IMR-90 (cell line): ENCODE measurements at regions not wholly inside any gene's neighbourhood (a gene's known extent, or its start where the extent isn't known, plus 50 kb on each side); places are given as distances from the start of the nearest gene placed in this dataset.

Experiments used
- ATAC-seq: fragments of 200-7000 bp; cut with Tn5 transposase; 2 replicates; pipeline ENCODE4 v1.9.1; 2020; ENCODE audit warnings: low read depth, mild to moderate bottlenecking, moderate library complexity
- BruUV-seq: library from RNA; stranded (reverse); fragments of 400-500 nt; replicated peaks from 2 replicates; lab custom pipeline; 2021; lab: Mats Ljungman, UMichigan
- CTCF ChIA-PET: fragments of 300-600 bp; formaldehyde crosslinking; extraction: SDS; loops from one replicate; lab custom pipeline; 2021; ENCODE audit warnings: antibody characterized with exemption; lab: Yijun Ruan, JAX
- POLR2A ChIA-PET: fragments of 300-600 bp; sonication (Branson Sonifier 250); formaldehyde crosslinking; loops from one replicate; lab custom pipeline; 2022; ENCODE audit warnings: antibody characterized with exemption; ENCODE audit not compliant: unreplicated experiment; lab: Charles Lee
- DNase-seq: peaks from one replicate; pipeline ENCODE4 v3.0.0; 2013
- H2AFZ ChIP-seq: replicated peaks from 2 replicates; pipeline ENCODE3; 2013; ENCODE audit warnings: low read length, mild to moderate bottlenecking; ENCODE audit not compliant: poor library complexity
- H2AK5ac ChIP-seq: 2 replicates; pipeline ENCODE4 v1.6.1; 2013; ENCODE audit warnings: low read depth, low read length, inconsistent platforms
- H2AK9ac ChIP-seq: replicated peaks from 2 replicates; pipeline ENCODE3; 2013; ENCODE audit warnings: mild to moderate bottlenecking, low read depth, low read length, moderate library complexity; ENCODE audit not compliant: poor library complexity
- H2BK120ac ChIP-seq: 2 replicates; pipeline ENCODE4 v1.6.1; 2013; ENCODE audit warnings: low read depth, low read length, inconsistent platforms
- H2BK15ac ChIP-seq: 3 replicates; pipeline ENCODE4 v1.6.1; 2013; ENCODE audit warnings: low read depth, low read length, inconsistent platforms
- H2BK20ac ChIP-seq: 2 replicates; pipeline ENCODE4 v1.6.1; 2013; ENCODE audit warnings: low read depth, mild to moderate bottlenecking, inconsistent platforms, low read length, moderate library complexity
- H2BK5ac ChIP-seq: 2 replicates; pipeline ENCODE4 v1.6.1; 2013; ENCODE audit warnings: mild to moderate bottlenecking, low read depth, low read length, inconsistent platforms; ENCODE audit not compliant: poor library complexity, severe bottlenecking
- H3K14ac ChIP-seq: replicated peaks from 2 replicates; pipeline ENCODE4 v1.6.1; 2013; ENCODE audit warnings: low read depth, low read length, inconsistent platforms
- H3K18ac ChIP-seq: 2 replicates; pipeline ENCODE4 v1.6.1; 2013; ENCODE audit warnings: low read depth, low read length, control low read depth
- H3K23ac ChIP-seq: 2 replicates; pipeline ENCODE4 v1.6.1; 2013; ENCODE audit warnings: low read depth, low read length, inconsistent platforms
- H3K27ac ChIP-seq: 2 replicates; pipeline ENCODE4 v1.5.1; 2013; ENCODE audit warnings: mild to moderate bottlenecking, control low read depth, low read length; ENCODE audit not compliant: insufficient read depth
- H3K27me3 ChIP-seq: 2 replicates; pipeline ENCODE4 v1.6.1; 2013; ENCODE audit warnings: low read length; ENCODE audit not compliant: control insufficient read depth, insufficient read depth
- H3K36me3 ChIP-seq: 2 replicates; pipeline ENCODE4 v1.6.1; 2013; ENCODE audit warnings: low read length, mixed read lengths; ENCODE audit not compliant: control insufficient read depth, insufficient read depth
- H3K4ac ChIP-seq: 2 replicates; pipeline ENCODE4 v1.6.1; 2013; ENCODE audit warnings: low read depth, low read length, inconsistent platforms
- H3K4me1 ChIP-seq: 2 replicates; pipeline ENCODE4 v1.6.1; 2013; ENCODE audit warnings: low read length, mixed read lengths; ENCODE audit not compliant: control insufficient read depth, insufficient read depth
- H3K4me2 ChIP-seq: 2 replicates; pipeline ENCODE4 v1.6.1; 2013; ENCODE audit warnings: low read depth, mild to moderate bottlenecking, control low read depth, low read length, moderate library complexity
- H3K4me3 ChIP-seq: 2 replicates; pipeline ENCODE4 v1.5.1; 2013; ENCODE audit warnings: low read depth, mild to moderate bottlenecking, control low read depth, low read length, moderate library complexity; ENCODE audit not compliant: insufficient read depth
- H3K56ac ChIP-seq: 2 replicates; pipeline ENCODE4 v1.6.1; 2013; ENCODE audit warnings: low read length, inconsistent platforms; ENCODE audit not compliant: insufficient read depth; ENCODE audit errors: extremely low read depth
- H3K79me1 ChIP-seq, 2 experiments: 2 replicates each; pipeline ENCODE4 v1.6.1; 2013; ENCODE audit warnings: low read length in 2 of 2, inconsistent platforms in 1 of 2, low read depth in 1 of 2
- H3K9ac ChIP-seq: 2 replicates; pipeline ENCODE4 v1.6.1; 2013; ENCODE audit warnings: low read depth, low read length, control low read depth
- H3K9me1 ChIP-seq: 2 replicates; pipeline ENCODE4 v1.6.1; 2013; ENCODE audit warnings: low read length, inconsistent platforms; ENCODE audit not compliant: insufficient read depth
- H3K9me3 ChIP-seq: 2 replicates; pipeline ENCODE4 v1.6.1; 2013; ENCODE audit warnings: low read length; ENCODE audit not compliant: control insufficient read depth, insufficient read depth
- H4K20me1 ChIP-seq: 2 replicates; pipeline ENCODE4 v1.6.1; 2013; ENCODE audit warnings: low read length, inconsistent platforms; ENCODE audit not compliant: insufficient read depth
- H4K5ac ChIP-seq: 2 replicates; pipeline ENCODE4 v1.6.1; 2013; ENCODE audit warnings: mild to moderate bottlenecking, low read depth, low read length, control low read depth
- H4K8ac ChIP-seq, 2 experiments: 2 replicates each; pipeline ENCODE4 v1.6.1; 2013; ENCODE audit warnings: low read depth in 2 of 2, low read length in 2 of 2, control low read depth in 1 of 2, inconsistent platforms in 1 of 2
- H4K91ac ChIP-seq: 2 replicates; pipeline ENCODE4 v1.6.1; 2013; ENCODE audit warnings: low read depth, low read length, inconsistent platforms; ENCODE audit not compliant: insufficient read depth
- MXI1 ChIP-seq: IDR thresholded peaks from 2 replicates; pipeline ENCODE4 v1.6.1; 2012; ENCODE audit warnings: low read depth, mild to moderate bottlenecking, low read length, moderate library complexity, borderline replicate concordance
- POLR2A ChIP-seq: IDR thresholded peaks from 2 replicates; pipeline ENCODE4 v1.6.1; 2012; ENCODE audit warnings: mild to moderate bottlenecking, low read depth, low read length
- WGBS, 2 experiments: methylation state at CpG; one replicate each; pipeline versions ENCODE4 v1.1.5 to v1.1.7; 2013; ENCODE audit warnings: missing lambda C conversion rate in 2 of 2; ENCODE audit not compliant: insufficient read length in 1 of 2; ENCODE audit errors: extremely low coverage in 2 of 2; 5-methylcytosine and 5-hydroxymethylcytosine counted together
- dilution Hi-C: fragments of 300-500 bp; cut with HindIII; formaldehyde crosslinking; loops from one replicate; pipeline ENCODE4 v1.14.3; 2018; ENCODE audit warnings: low sequenced_read_pairs; ENCODE audit not compliant: unreplicated experiment
- in situ Hi-C: fragments of 300-500 bp; cut with MboI; formaldehyde crosslinking; loops from 3 replicates; pipeline ENCODE4 v1.14.3; 2019; ENCODE audit warnings: low sequenced_read_pairs, inconsistent platforms, mixed read lengths
- intact Hi-C: fragments of 100-400 bp; cut with micrococcal nuclease; formaldehyde crosslinking; loops from 2 replicates; pipeline ENCODE4 v1.10.0; 2022
- TF ChIP-seq, protein P1 (sequence below): fragments of 150-350 bp; IDR thresholded peaks from 2 replicates; pipeline ENCODE4 v1.6.1; 2017; ENCODE audit warnings: mild to moderate bottlenecking, antibody characterized with exemption, low read length, low read depth

DNA sequence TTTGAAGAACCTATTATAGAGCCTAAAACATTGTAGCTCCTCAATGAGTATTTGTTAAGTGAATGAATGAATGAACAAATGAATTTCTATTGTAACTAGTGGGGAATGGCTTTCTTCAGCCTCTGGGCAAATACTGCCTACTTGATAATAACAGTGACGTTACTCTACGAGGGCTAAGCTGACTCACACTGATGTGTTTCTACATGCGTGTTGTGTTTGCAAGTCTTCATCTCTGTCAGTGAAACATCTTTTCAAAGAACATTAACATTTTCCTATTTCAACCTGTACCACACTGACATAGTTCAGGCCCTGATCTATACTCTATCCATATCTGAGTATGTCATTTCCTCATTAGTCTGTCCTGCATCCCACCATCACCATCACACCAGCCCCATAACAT is 319.9 kb upstream of the ACVR2A start:
- Histone ChIP-seq H2BK5ac (no peak overlapping the region), H4K5ac (no peak overlapping the region), H3K4me3 (no peak overlapping the region), H3K14ac (no peak overlapping the region), H3K4ac (no peak overlapping the region), H2AK9ac (no peak overlapping the region), H3K9me1 (no peaks in the 10 kb centered on the region), H3K4me2 (no peak overlapping the region), H3K27ac (no peak overlapping the region), H2BK15ac (no peak overlapping the region), H3K9me3 (peaks cover 3% of the 10 kb centered on the region; the same call in 1 of the 2 replicates), H4K20me1 (no peaks in the 10 kb centered on the region), H3K9ac (no peak overlapping the region), H4K91ac (no peak overlapping the region), H3K23ac (no peak overlapping the region), H2BK120ac (no peak overlapping the region), H3K79me1 (no peaks in the 10 kb centered on the region), H3K56ac (no peak overlapping the region), H2AK5ac (no peak overlapping the region), H2AFZ (no peak overlapping the region), H3K27me3 (no peaks in the 10 kb centered on the region), H4K8ac (no peak overlapping the region), H2BK20ac (no peak overlapping the region), H3K18ac (no peak overlapping the region), H3K4me1 (no peaks in the 10 kb centered on the region), H3K36me3 (no peaks in the 10 kb centered on the region)
- in situ Hi-C loops (no loop called here), intact Hi-C loops (no loop called here), dilution Hi-C loops (no loop called here)
- CTCF ChIA-PET = no interaction called here
- WGBS, 2 experiments = 100% methylated on average over 1 of the region's 3 CpGs; no CpG with 5 or more reads in 1 of the 2 experiments
- TF ChIP-seq, protein P1, sequence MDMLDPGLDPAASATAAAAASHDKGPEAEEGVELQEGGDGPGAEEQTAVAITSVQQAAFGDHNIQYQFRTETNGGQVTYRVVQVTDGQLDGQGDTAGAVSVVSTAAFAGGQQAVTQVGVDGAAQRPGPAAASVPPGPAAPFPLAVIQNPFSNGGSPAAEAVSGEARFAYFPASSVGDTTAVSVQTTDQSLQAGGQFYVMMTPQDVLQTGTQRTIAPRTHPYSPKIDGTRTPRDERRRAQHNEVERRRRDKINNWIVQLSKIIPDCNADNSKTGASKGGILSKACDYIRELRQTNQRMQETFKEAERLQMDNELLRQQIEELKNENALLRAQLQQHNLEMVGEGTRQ = no peak
- TF ChIP-seq MXI1 = no peak
- TF ChIP-seq POLR2A = no peak
- no peak for DNase-seq
- BruUV-seq = no TSS peak
- ATAC-seq = no peak
- POLR2A ChIA-PET = no interaction called here
